ENCODE measurements at regions not wholly inside any gene's neighbourhood (a gene's known extent, or its start where the extent isn't known, plus 50 kb on each side); places are given as distances from the start of the nearest gene placed in this dataset.
A peak's percentile ranks its signal among the peaks of the same experiment; 100 is the strongest.

GRCh38 chr20:6646021-6646636 is 121.4 kb upstream of the BMP2 start:
- no peak overlapping the region for H3K4me3 ChIP-seq (ENCODE audit: low read length in 3 of 3)
- H3K9me3 ChIP-seq (ENCODE audit: control insufficient read depth in 3 of 3, low read length in 3 of 3) = no peaks in the 10 kb centered on the region
- H3K36me3 ChIP-seq (ENCODE audit: control insufficient read depth in 3 of 3, insufficient read depth in 3 of 3, low read length in 3 of 3) = no peaks in the 10 kb centered on the region
- no peak overlapping the region for H3K9ac ChIP-seq (ENCODE audit: low read depth in 1 of 3, low read length in 3 of 3)
- no peaks in the 10 kb centered on the region for H3K27me3 ChIP-seq (ENCODE audit: control insufficient read depth in 3 of 3, insufficient read depth in 3 of 3, low read length in 3 of 3)
- no peaks in the 10 kb centered on the region for H3K4me1 ChIP-seq (ENCODE audit: control insufficient read depth in 3 of 3, insufficient read depth in 3 of 3, low read length in 3 of 3)
- H3K27ac ChIP-seq (ENCODE audit: low read depth, low read length) = no peak overlapping the region

- Histone ChIP-seq H3K9ac (ENCODE audit: low read depth in 1 of 3, low read length in 3 of 3) (no peak overlapping the region), H3K27me3 (ENCODE audit: control insufficient read depth in 3 of 3, insufficient read depth in 3 of 3, low read length in 3 of 3) (no peaks in the 10 kb centered on the region), H3K9me3 (ENCODE audit: control insufficient read depth in 3 of 3, low read length in 3 of 3) (no peaks in the 10 kb centered on the region), H3K36me3 (ENCODE audit: control insufficient read depth in 3 of 3, insufficient read depth in 3 of 3, low read length in 3 of 3) (no peaks in the 10 kb centered on the region), H3K4me3 (ENCODE audit: low read length in 3 of 3) (no peak overlapping the region), H3K4me1 (ENCODE audit: control insufficient read depth in 3 of 3, insufficient read depth in 3 of 3, low read length in 3 of 3) (no peaks in the 10 kb centered on the region), H3K27ac (ENCODE audit: low read depth, low read length) (peak overlapping the region; percentile 25)
Observed at GRCh38 chr20:6644813-6645628, 122.5 kb upstream of the BMP2 start.

GRCh38 chr20:6641012-6641411 is 126.5 kb upstream of the BMP2 start:
- Histone ChIP-seq H3K9ac (ENCODE audit: low read depth in 1 of 3, low read length in 3 of 3) (no peak overlapping the region), H3K4me3 (ENCODE audit: low read length in 3 of 3) (no peak overlapping the region), H3K4me1 (ENCODE audit: control insufficient read depth in 3 of 3, insufficient read depth in 3 of 3, low read length in 3 of 3) (peaks cover 0 to 5% (median 0%) of the 10 kb centered on the region in 3 donors), H3K27me3 (ENCODE audit: control insufficient read depth in 3 of 3, insufficient read depth in 3 of 3, low read length in 3 of 3) (no peaks in the 10 kb centered on the region), H3K27ac (ENCODE audit: low read depth, low read length) (no peak overlapping the region), H3K36me3 (ENCODE audit: control insufficient read depth in 3 of 3, insufficient read depth in 3 of 3, low read length in 3 of 3) (no peaks in the 10 kb centered on the region), H3K9me3 (ENCODE audit: control insufficient read depth in 3 of 3, low read length in 3 of 3) (no peaks in the 10 kb centered on the region)

GRCh38 chr20:6637160-6637579 is 130.3 kb upstream of the BMP2 start:
- Histone ChIP-seq H3K4me1 (ENCODE audit: control insufficient read depth in 3 of 3, insufficient read depth in 3 of 3, low read length in 3 of 3) (peaks cover 0 to 8% (median 0%) of the 10 kb centered on the region in 3 donors), H3K4me3 (ENCODE audit: low read length in 3 of 3) (no peak overlapping the region), H3K36me3 (ENCODE audit: control insufficient read depth in 3 of 3, insufficient read depth in 3 of 3, low read length in 3 of 3) (no peaks in the 10 kb centered on the region), H3K27me3 (ENCODE audit: control insufficient read depth in 3 of 3, insufficient read depth in 3 of 3, low read length in 3 of 3) (no peaks in the 10 kb centered on the region), H3K9me3 (ENCODE audit: control insufficient read depth in 3 of 3, low read length in 3 of 3) (no peaks in the 10 kb centered on the region), H3K9ac (ENCODE audit: low read depth in 1 of 3, low read length in 3 of 3) (no peak overlapping the region), H3K27ac (ENCODE audit: low read depth, low read length) (no peak overlapping the region)

GRCh38 chr20:6636209-6637159 is 131.0 kb upstream of the BMP2 start:
- Histone ChIP-seq H3K27ac (ENCODE audit: low read depth, low read length) (no peak overlapping the region), H3K4me3 (ENCODE audit: low read length in 3 of 3) (no peak overlapping the region), H3K9me3 (ENCODE audit: control insufficient read depth in 3 of 3, low read length in 3 of 3) (no peaks in the 10 kb centered on the region), H3K9ac (ENCODE audit: low read depth in 1 of 3, low read length in 3 of 3) (no peak overlapping the region), H3K36me3 (ENCODE audit: control insufficient read depth in 3 of 3, insufficient read depth in 3 of 3, low read length in 3 of 3) (no peaks in the 10 kb centered on the region), H3K4me1 (ENCODE audit: control insufficient read depth in 3 of 3, insufficient read depth in 3 of 3, low read length in 3 of 3) (peaks cover 0 to 8% (median 0%) of the 10 kb centered on the region in 3 donors), H3K27me3 (ENCODE audit: control insufficient read depth in 3 of 3, insufficient read depth in 3 of 3, low read length in 3 of 3) (no peaks in the 10 kb centered on the region)

- H3K36me3 ChIP-seq (ENCODE audit: control insufficient read depth in 3 of 3, insufficient read depth in 3 of 3, low read length in 3 of 3) = no peaks in the 10 kb centered on the region
- no peak overlapping the region for H3K9ac ChIP-seq (ENCODE audit: low read depth in 1 of 3, low read length in 3 of 3)
- no peaks in the 10 kb centered on the region for H3K27me3 ChIP-seq (ENCODE audit: control insufficient read depth in 3 of 3, insufficient read depth in 3 of 3, low read length in 3 of 3)
- H3K4me1 ChIP-seq (ENCODE audit: control insufficient read depth in 3 of 3, insufficient read depth in 3 of 3, low read length in 3 of 3) = peaks cover 0 to 8% (median 0%) of the 10 kb centered on the region in 3 donors
- H3K4me3 ChIP-seq (ENCODE audit: low read length in 3 of 3) = no peak overlapping the region
- H3K9me3 ChIP-seq (ENCODE audit: control insufficient read depth in 3 of 3, low read length in 3 of 3) = no peaks in the 10 kb centered on the region
- H3K27ac ChIP-seq (ENCODE audit: low read depth, low read length) = no peak overlapping the region
Observed at GRCh38 chr20:6635034-6635736, 132.3 kb upstream of the BMP2 start.

- Histone ChIP-seq H3K9ac (ENCODE audit: low read depth in 1 of 3, low read length in 3 of 3) (no peak overlapping the region), H3K9me3 (ENCODE audit: control insufficient read depth in 3 of 3, low read length in 3 of 3) (no peaks in the 10 kb centered on the region), H3K36me3 (ENCODE audit: control insufficient read depth in 3 of 3, insufficient read depth in 3 of 3, low read length in 3 of 3) (no peaks in the 10 kb centered on the region)
Observed at GRCh38 chr20:6632187-6632586, 135.3 kb upstream of the BMP2 start.

GRCh38 chr20:6630514-6630913 is 137.0 kb upstream of the BMP2 start:
- H3K9me3 ChIP-seq (ENCODE audit: control insufficient read depth in 3 of 3, low read length in 3 of 3) = no peaks in the 10 kb centered on the region
- no peaks in the 10 kb centered on the region for H3K27me3 ChIP-seq (ENCODE audit: control insufficient read depth in 3 of 3, insufficient read depth in 3 of 3, low read length in 3 of 3)
- H3K9ac ChIP-seq (ENCODE audit: low read depth in 1 of 3, low read length in 3 of 3) = no peak overlapping the region
- no peak overlapping the region for H3K4me3 ChIP-seq (ENCODE audit: low read length in 3 of 3)
- H3K4me1 ChIP-seq (ENCODE audit: control insufficient read depth in 3 of 3, insufficient read depth in 3 of 3, low read length in 3 of 3) = peaks cover 0 to 3% (median 0%) of the 10 kb centered on the region in 3 donors
- no peaks in the 10 kb centered on the region for H3K36me3 ChIP-seq (ENCODE audit: control insufficient read depth in 3 of 3, insufficient read depth in 3 of 3, low read length in 3 of 3)
- H3K27ac ChIP-seq (ENCODE audit: low read depth, low read length) = no peak overlapping the region

More at GRCh38 chr20:6632187-6632586, 135.3 kb upstream of the BMP2 start:
- Histone ChIP-seq H3K27ac (ENCODE audit: low read depth, low read length) (no peak overlapping the region), H3K4me3 (ENCODE audit: low read length in 3 of 3) (no peak overlapping the region), H3K4me1 (ENCODE audit: control insufficient read depth in 3 of 3, insufficient read depth in 3 of 3, low read length in 3 of 3) (peaks cover 0 to 8% (median 0%) of the 10 kb centered on the region in 3 donors), H3K27me3 (ENCODE audit: control insufficient read depth in 3 of 3, insufficient read depth in 3 of 3, low read length in 3 of 3) (no peaks in the 10 kb centered on the region)

- H3K27ac ChIP-seq (ENCODE audit: low read depth, low read length) = no peak overlapping the region
- no peaks in the 10 kb centered on the region for H3K36me3 ChIP-seq (ENCODE audit: control insufficient read depth in 3 of 3, insufficient read depth in 3 of 3, low read length in 3 of 3)
Observed at GRCh38 chr20:6629564-6629963, 137.9 kb upstream of the BMP2 start.

More at GRCh38 chr20:6629564-6629963, 137.9 kb upstream of the BMP2 start:
- H3K9ac ChIP-seq (ENCODE audit: low read depth in 1 of 3, low read length in 3 of 3) = no peak overlapping the region
- no peaks in the 10 kb centered on the region for H3K27me3 ChIP-seq (ENCODE audit: control insufficient read depth in 3 of 3, insufficient read depth in 3 of 3, low read length in 3 of 3)
- peaks cover 0 to under 1% (median 0%) of the 10 kb centered on the region in 3 donors for H3K4me1 ChIP-seq (ENCODE audit: control insufficient read depth in 3 of 3, insufficient read depth in 3 of 3, low read length in 3 of 3)
- H3K9me3 ChIP-seq (ENCODE audit: control insufficient read depth in 3 of 3, low read length in 3 of 3) = no peaks in the 10 kb centered on the region
- H3K4me3 ChIP-seq (ENCODE audit: low read length in 3 of 3) = no peak overlapping the region
